ENCODE measurements at regions not wholly inside any gene's neighbourhood (a gene's known extent, or its start where the extent isn't known, plus 50 kb on each side); places are given as distances from the start of the nearest gene placed in this dataset.

- TF ChIP-seq RAD21 (IDR thresholded peaks at IDR 0.05; ENCODE audit: low read depth) (no peak), POLR2A (IDR thresholded peaks at IDR 0.05; ENCODE audit: borderline replicate concordance, extremely low read depth, insufficient read depth, insufficient read length) (no peak), ZNF274 (IDR thresholded peaks at IDR 0.05; ENCODE audit: low read depth, low read length) (no peak), YY1 (IDR thresholded peaks at IDR 0.05; ENCODE audit: extremely low read depth, insufficient replicate concordance, low read depth, low read length) (no peak), EZH2 (IDR thresholded peaks at IDR 0.05) (no peak)
- TF ChIP-seq, protein P1, sequence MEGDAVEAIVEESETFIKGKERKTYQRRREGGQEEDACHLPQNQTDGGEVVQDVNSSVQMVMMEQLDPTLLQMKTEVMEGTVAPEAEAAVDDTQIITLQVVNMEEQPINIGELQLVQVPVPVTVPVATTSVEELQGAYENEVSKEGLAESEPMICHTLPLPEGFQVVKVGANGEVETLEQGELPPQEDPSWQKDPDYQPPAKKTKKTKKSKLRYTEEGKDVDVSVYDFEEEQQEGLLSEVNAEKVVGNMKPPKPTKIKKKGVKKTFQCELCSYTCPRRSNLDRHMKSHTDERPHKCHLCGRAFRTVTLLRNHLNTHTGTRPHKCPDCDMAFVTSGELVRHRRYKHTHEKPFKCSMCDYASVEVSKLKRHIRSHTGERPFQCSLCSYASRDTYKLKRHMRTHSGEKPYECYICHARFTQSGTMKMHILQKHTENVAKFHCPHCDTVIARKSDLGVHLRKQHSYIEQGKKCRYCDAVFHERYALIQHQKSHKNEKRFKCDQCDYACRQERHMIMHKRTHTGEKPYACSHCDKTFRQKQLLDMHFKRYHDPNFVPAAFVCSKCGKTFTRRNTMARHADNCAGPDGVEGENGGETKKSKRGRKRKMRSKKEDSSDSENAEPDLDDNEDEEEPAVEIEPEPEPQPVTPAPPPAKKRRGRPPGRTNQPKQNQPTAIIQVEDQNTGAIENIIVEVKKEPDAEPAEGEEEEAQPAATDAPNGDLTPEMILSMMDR (IDR thresholded peaks at IDR 0.05 in 2 of 3, conservative IDR thresholded peaks at IDR 0.05 in 1 of 3; ENCODE audit: borderline replicate concordance in 1 of 3, insufficient read depth in 1 of 3, low read depth in 2 of 3, low read length in 2 of 3): no peak
These were observed 119.8 kb upstream of the TSPAN5 start for GRCh38 chr4:98778206-98778605.

All from HCT116 (cell line).